Neural cell (in vitro differentiated cells): ENCODE measurements at regions not wholly inside any gene's neighbourhood (a gene's known extent, or its start where the extent isn't known, plus 50 kb on each side); places are given as distances from the start of the nearest gene placed in this dataset.

ENCODE experiments used
- EP300 ChIP-seq: fragments of 450-650 bp; conservative IDR thresholded peaks from 2 replicates; pipeline ENCODE4 v1.6.1; 2014; ENCODE audit warnings: antibody characterized with exemption, mild to moderate bottlenecking, moderate library complexity; ENCODE audit not compliant: poor library complexity, severe bottlenecking
- EZH2 ChIP-seq: fragments of 200-600, 300-800 bp; shearing (Covaris generic), sonication (generic); IDR thresholded peaks from 2 replicates; pipeline ENCODE4 v1.6.1; 2014; ENCODE audit warnings: antibody characterized with exemption, low read length, borderline replicate concordance, mild to moderate bottlenecking; ENCODE audit not compliant: insufficient read depth, poor library complexity, severe bottlenecking
- MXI1 ChIP-seq: fragments of 450-650 bp; conservative IDR thresholded peaks from 2 replicates; pipeline ENCODE4 v1.6.1; 2014; ENCODE audit warnings: antibody characterized with exemption, mild to moderate bottlenecking; ENCODE audit not compliant: poor library complexity, severe bottlenecking
- POLR2AphosphoS5 ChIP-seq: IDR thresholded peaks from 2 replicates; pipeline ENCODE4 v1.6.1; 2012
- RAD21 ChIP-seq: fragments of 450-650 bp; conservative IDR thresholded peaks from 2 replicates; pipeline ENCODE4 v1.6.1; 2014; ENCODE audit warnings: antibody characterized with exemption, mild to moderate bottlenecking, moderate library complexity
- SMC3 ChIP-seq: fragments of 450-650 bp; conservative IDR thresholded peaks from 2 replicates; pipeline ENCODE4 v1.6.1; 2014; ENCODE audit warnings: antibody characterized with exemption, mild to moderate bottlenecking, moderate library complexity; ENCODE audit not compliant: poor library complexity
- TAF1 ChIP-seq: IDR thresholded peaks from 2 replicates; pipeline ENCODE4 v1.6.1; 2012; ENCODE audit warnings: low read depth
- TF ChIP-seq, protein P1 (sequence below): fragments of 450-650 bp; IDR thresholded peaks from 2 replicates; pipeline ENCODE4 v1.5.1; 2014; ENCODE audit warnings: antibody characterized with exemption, mild to moderate bottlenecking, moderate library complexity; ENCODE audit not compliant: poor library complexity, severe bottlenecking
- TF ChIP-seq, protein P2 (sequence below): IDR thresholded peaks from 2 replicates; pipeline ENCODE4 v1.6.1; 2012; ENCODE audit warnings: borderline replicate concordance

DNA sequence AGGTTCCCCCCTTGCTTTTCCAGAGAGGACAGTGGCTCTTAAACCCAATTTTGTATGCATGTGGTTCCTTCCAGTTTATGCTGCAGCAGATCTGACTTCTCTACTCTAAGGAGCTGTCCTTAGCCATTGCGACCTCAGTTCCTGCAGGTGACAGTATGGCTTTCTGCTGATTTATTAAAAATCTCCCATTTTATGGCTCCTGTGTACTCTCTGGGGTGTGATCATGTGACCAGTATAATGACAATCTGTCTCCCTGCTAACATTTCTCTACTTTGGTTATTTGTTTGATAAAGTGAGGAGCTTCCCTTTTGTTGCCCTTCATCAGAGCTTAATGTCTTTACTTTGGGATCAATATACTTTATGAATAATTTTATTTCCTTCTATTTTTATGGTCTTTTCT lies 148.7 kb upstream of the VRK2 start:
- no peak for TF ChIP-seq EP300
- TF ChIP-seq, protein P1, sequence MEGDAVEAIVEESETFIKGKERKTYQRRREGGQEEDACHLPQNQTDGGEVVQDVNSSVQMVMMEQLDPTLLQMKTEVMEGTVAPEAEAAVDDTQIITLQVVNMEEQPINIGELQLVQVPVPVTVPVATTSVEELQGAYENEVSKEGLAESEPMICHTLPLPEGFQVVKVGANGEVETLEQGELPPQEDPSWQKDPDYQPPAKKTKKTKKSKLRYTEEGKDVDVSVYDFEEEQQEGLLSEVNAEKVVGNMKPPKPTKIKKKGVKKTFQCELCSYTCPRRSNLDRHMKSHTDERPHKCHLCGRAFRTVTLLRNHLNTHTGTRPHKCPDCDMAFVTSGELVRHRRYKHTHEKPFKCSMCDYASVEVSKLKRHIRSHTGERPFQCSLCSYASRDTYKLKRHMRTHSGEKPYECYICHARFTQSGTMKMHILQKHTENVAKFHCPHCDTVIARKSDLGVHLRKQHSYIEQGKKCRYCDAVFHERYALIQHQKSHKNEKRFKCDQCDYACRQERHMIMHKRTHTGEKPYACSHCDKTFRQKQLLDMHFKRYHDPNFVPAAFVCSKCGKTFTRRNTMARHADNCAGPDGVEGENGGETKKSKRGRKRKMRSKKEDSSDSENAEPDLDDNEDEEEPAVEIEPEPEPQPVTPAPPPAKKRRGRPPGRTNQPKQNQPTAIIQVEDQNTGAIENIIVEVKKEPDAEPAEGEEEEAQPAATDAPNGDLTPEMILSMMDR, result no peak
- TF ChIP-seq TAF1, result no peak
- TF ChIP-seq EZH2, result no peak
- no peak for TF ChIP-seq RAD21
- TF ChIP-seq POLR2AphosphoS5, result no peak
- TF ChIP-seq, protein P2, sequence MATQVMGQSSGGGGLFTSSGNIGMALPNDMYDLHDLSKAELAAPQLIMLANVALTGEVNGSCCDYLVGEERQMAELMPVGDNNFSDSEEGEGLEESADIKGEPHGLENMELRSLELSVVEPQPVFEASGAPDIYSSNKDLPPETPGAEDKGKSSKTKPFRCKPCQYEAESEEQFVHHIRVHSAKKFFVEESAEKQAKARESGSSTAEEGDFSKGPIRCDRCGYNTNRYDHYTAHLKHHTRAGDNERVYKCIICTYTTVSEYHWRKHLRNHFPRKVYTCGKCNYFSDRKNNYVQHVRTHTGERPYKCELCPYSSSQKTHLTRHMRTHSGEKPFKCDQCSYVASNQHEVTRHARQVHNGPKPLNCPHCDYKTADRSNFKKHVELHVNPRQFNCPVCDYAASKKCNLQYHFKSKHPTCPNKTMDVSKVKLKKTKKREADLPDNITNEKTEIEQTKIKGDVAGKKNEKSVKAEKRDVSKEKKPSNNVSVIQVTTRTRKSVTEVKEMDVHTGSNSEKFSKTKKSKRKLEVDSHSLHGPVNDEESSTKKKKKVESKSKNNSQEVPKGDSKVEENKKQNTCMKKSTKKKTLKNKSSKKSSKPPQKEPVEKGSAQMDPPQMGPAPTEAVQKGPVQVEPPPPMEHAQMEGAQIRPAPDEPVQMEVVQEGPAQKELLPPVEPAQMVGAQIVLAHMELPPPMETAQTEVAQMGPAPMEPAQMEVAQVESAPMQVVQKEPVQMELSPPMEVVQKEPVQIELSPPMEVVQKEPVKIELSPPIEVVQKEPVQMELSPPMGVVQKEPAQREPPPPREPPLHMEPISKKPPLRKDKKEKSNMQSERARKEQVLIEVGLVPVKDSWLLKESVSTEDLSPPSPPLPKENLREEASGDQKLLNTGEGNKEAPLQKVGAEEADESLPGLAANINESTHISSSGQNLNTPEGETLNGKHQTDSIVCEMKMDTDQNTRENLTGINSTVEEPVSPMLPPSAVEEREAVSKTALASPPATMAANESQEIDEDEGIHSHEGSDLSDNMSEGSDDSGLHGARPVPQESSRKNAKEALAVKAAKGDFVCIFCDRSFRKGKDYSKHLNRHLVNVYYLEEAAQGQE, result no peak
- TF ChIP-seq MXI1, result no peak
- no peak for TF ChIP-seq SMC3
